Naive thymus-derived CD4-positive, alpha-beta T cell (primary cell): ENCODE measurements at regions not wholly inside any gene's neighbourhood (a gene's known extent, or its start where the extent isn't known, plus 50 kb on each side); places are given as distances from the start of the nearest gene placed in this dataset.

Experiments used
- ATAC-seq: fragments of 150-1000 bp; cut with Tn5 transposase; 2 replicates; pipeline ENCODE4 v1.10.0; 2021; ENCODE audit warnings: mild to moderate bottlenecking, moderate library complexity
- CTCF ChIA-PET: fragments of 350-600 bp; sonication (Branson Sonifier 250); formaldehyde crosslinking; loops from one replicate; lab custom pipeline; 2021; ENCODE audit warnings: antibody characterized with exemption; lab: Charles Lee
- POLR2A ChIA-PET: fragments of 350-600 bp; sonication (Branson Sonifier 250); formaldehyde crosslinking; loops from one replicate; lab custom pipeline; 2021; ENCODE audit warnings: antibody characterized with exemption, inconsistent platforms; lab: Charles Lee
- DNase-seq, 9 donors: peaks; one replicate each; pipeline versions ENCODE4 v3.0.0 to v3.0.0-alpha.2; 2020 to 2022; ENCODE audit warnings: mixed read lengths in 1 of 9
- H3K27ac ChIP-seq: one replicate; pipeline ENCODE4 v1.7.0; 2013; ENCODE audit warnings: mild to moderate bottlenecking, low read depth, low read length, moderate library complexity
- H3K27me3 ChIP-seq, 2 donors: one replicate each; pipeline ENCODE4 v1.7.0; 2013; ENCODE audit warnings: low read length in 2 of 2, mild to moderate bottlenecking in 2 of 2, moderate library complexity in 2 of 2; ENCODE audit not compliant: control insufficient read depth in 2 of 2, insufficient read depth in 2 of 2
- H3K36me3 ChIP-seq, 3 experiments: 1 replicate in 2 of 3; 2 replicates in 1 of 3; pipeline ENCODE4 v1.7.0; 2013; ENCODE audit warnings: low read length in 3 of 3, mild to moderate bottlenecking in 3 of 3, moderate library complexity in 1 of 3; ENCODE audit not compliant: insufficient read depth in 3 of 3, control insufficient read depth in 2 of 3
- H3K4me1 ChIP-seq, 2 donors: one replicate each; pipeline ENCODE4 v1.7.0; 2013; ENCODE audit warnings: low read length in 2 of 2, mild to moderate bottlenecking in 2 of 2, moderate library complexity in 1 of 2; ENCODE audit not compliant: control insufficient read depth in 2 of 2, insufficient read depth in 2 of 2
- H3K4me3 ChIP-seq: 2 replicates; pipeline ENCODE4 v1.7.0; 2013; ENCODE audit warnings: mild to moderate bottlenecking, low read length
- H3K9me3 ChIP-seq, 3 experiments: 1 replicate in 2 of 3; 2 replicates in 1 of 3; pipeline ENCODE4 v1.7.0; 2013; ENCODE audit warnings: low read length in 3 of 3; ENCODE audit not compliant: control insufficient read depth in 2 of 3
- H3K27ac Mint-ChIP-seq, 9 donors: one replicate each; pipeline ENCODE4 v1.8.0; 2020 to 2022; ENCODE audit warnings: mixed read lengths in 9 of 9, mild to moderate bottlenecking in 8 of 9, moderate library complexity in 5 of 9, inconsistent platforms in 2 of 9
- H3K27me3 Mint-ChIP-seq, 5 donors: one replicate each; pipeline ENCODE4 v1.8.0; 2021 to 2022; ENCODE audit warnings: mixed read lengths in 5 of 5, mild to moderate bottlenecking in 1 of 5
- H3K36me3 Mint-ChIP-seq, 5 donors: one replicate each; pipeline ENCODE4 v1.8.0; 2020 to 2022; ENCODE audit warnings: mixed read lengths in 5 of 5, mild to moderate bottlenecking in 3 of 5, inconsistent platforms in 1 of 5
- H3K4me1 Mint-ChIP-seq, 7 donors: one replicate each; pipeline ENCODE4 v1.8.0; 2020 to 2022; ENCODE audit warnings: mixed read lengths in 7 of 7, mild to moderate bottlenecking in 3 of 7, inconsistent platforms in 1 of 7
- H3K4me3 Mint-ChIP-seq, 10 donors: one replicate each; pipeline ENCODE4 v1.8.0; 2020 to 2022; ENCODE audit warnings: mild to moderate bottlenecking in 10 of 10, mixed read lengths in 10 of 10, moderate library complexity in 6 of 10, inconsistent platforms in 2 of 10
- H3K9me3 Mint-ChIP-seq, 11 donors: one replicate each; pipeline ENCODE4 v1.8.0; 2020 to 2022; ENCODE audit warnings: mixed read lengths in 11 of 11, mild to moderate bottlenecking in 4 of 11, inconsistent platforms in 1 of 11, moderate library complexity in 1 of 11
- intact Hi-C, 2 donors: fragments of 100-400 bp; cut with micrococcal nuclease; formaldehyde crosslinking; loops; one replicate each; pipeline ENCODE4 v1.15.1; 2023

DNA sequence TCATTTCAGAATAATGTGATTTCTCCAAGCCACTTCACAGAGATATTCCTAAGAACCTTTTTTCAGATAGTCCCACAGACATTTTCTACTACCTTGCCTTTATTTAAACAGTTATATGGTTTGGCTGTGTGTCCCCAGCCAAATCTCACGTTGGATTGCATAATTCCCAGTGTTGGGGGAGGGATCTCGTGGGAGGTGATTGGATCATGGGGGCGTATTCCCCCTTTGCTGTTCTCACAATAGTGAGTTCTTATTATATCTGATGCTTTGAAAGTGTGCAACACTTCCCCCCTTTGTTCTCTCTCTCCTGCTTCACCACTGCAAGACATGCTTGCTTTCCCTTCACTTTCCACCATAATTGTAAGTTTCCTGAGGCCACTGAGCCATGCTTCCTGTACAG lies 93.6 kb upstream of the ZNF678 start:
- no peak overlapping the region for H3K4me3 ChIP-seq
- H3K36me3 ChIP-seq = no peaks in the 10 kb centered on the region
- ChIA-PET CTCF (no interaction called here), POLR2A (no interaction called here)
- no peak for ATAC-seq
- no peaks in the 10 kb centered on the region for H3K4me1 ChIP-seq
- Mint-ChIP-seq H3K4me3 (no peak overlapping the region), H3K9me3 (peaks cover 0 to 12% (median 7%) of the 10 kb centered on the region in 11 donors), H3K27me3 (peaks cover 0 to 12% (median 10%) of the 10 kb centered on the region in 5 donors), H3K27ac (no peak overlapping the region), H3K36me3 (peaks cover 0 to 9% (median 5%) of the 10 kb centered on the region in 5 donors), H3K4me1 (peaks cover 0 to 1% (median 0%) of the 10 kb centered on the region in 7 donors)
- DNase-seq = no peak
- intact Hi-C loops = no loop called here
- no peaks in the 10 kb centered on the region for H3K9me3 ChIP-seq
- no peak overlapping the region for H3K27ac ChIP-seq
- no peaks in the 10 kb centered on the region for H3K27me3 ChIP-seq

DNA sequence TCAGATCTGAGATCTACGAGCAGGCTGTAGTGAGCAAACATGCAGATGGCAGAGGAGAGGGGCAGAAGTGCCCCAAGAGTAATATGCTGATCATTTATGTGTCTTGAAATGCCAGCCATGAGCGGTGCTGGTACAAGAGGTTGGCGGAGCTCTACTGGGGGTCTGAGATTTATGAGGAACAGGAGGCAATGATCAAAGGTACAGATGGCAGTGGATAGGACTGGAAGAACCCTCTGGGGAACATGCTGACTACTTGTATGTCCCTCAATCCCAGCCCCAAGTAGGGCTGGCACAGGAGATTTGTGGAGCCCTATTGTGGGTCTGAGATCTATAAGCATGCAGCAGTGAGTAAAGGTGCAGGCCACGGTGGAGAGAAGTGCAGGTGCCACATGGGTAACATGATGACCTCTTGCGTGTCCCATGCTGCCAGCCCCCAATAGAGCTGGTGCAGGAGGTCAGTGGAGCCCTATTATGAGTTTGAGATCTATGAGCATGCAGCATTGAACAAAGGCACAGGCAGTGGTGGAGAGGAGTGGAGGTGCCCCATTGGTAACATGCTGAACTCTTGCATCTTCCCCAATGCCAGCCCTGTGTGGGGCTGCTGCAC lies 97.2 kb upstream of the ZNF678 start:
- no peaks in the 10 kb centered on the region for H3K9me3 ChIP-seq
- Mint-ChIP-seq H3K36me3 (peaks cover 0 to 9% (median 5%) of the 10 kb centered on the region in 5 donors), H3K4me3 (no peak overlapping the region), H3K27ac (no peak overlapping the region), H3K27me3 (peaks cover 0 to 20% (median 8%) of the 10 kb centered on the region in 5 donors), H3K9me3 (peaks cover 0 to 12% (median 7%) of the 10 kb centered on the region in 11 donors), H3K4me1 (peaks cover 0 to 1% (median 0%) of the 10 kb centered on the region in 7 donors)
- POLR2A ChIA-PET = no interaction called here
- intact Hi-C loops = no loop called here
- DNase-seq (no peak), ATAC-seq (no peak)
- H3K27ac ChIP-seq = no peak overlapping the region
- H3K4me3 ChIP-seq = no peak overlapping the region
- no peaks in the 10 kb centered on the region for H3K4me1 ChIP-seq
- H3K36me3 ChIP-seq = no peaks in the 10 kb centered on the region
- H3K27me3 ChIP-seq = no peaks in the 10 kb centered on the region
- CTCF ChIA-PET = no interaction called here

DNA sequence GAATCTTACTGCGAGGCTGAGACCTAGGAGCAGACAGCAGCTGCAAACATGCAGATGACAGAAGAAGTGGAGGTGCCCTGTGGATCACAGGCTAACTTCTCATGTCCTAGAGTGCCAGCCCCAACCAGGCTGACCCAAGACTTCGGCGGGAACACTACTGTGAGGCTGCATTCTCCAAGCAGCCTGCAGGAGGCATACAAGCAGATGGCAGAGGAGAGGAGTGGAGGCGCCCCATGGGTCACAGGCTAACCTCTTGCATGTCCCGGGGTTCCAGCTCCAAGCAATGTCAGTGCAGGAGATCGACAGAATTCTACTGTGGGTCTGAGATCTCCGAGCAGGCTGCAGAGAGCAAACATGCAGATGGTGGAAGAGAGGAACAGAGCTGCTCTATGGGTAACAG lies 98.1 kb upstream of the ZNF678 start:
- no peak overlapping the region for H3K4me3 Mint-ChIP-seq
- CTCF ChIA-PET = no interaction called here
- no peak overlapping the region for H3K27ac ChIP-seq
- no peak overlapping the region for H3K27ac Mint-ChIP-seq
- no peak for ATAC-seq
- H3K9me3 Mint-ChIP-seq = peaks cover 0 to 4% (median 3%) of the 10 kb centered on the region in 11 donors
- no peak overlapping the region for H3K4me3 ChIP-seq
- intact Hi-C loops = no loop called here
- H3K36me3 Mint-ChIP-seq = peaks cover 0 to 6% (median 2%) of the 10 kb centered on the region in 5 donors
- H3K27me3 Mint-ChIP-seq = peaks cover 0 to 19% (median 5%) of the 10 kb centered on the region in 5 donors
- H3K27me3 ChIP-seq = no peaks in the 10 kb centered on the region
- DNase-seq = no peak
- no peaks in the 10 kb centered on the region for H3K4me1 ChIP-seq
- peaks cover 0 to 1% (median 0%) of the 10 kb centered on the region in 7 donors for H3K4me1 Mint-ChIP-seq
- POLR2A ChIA-PET = interaction anchor here (0.7 kb wide), 1 partner anchor 503 kb away, joined by 3 read pairs; no protein-coding TSS in a partner anchor
- H3K9me3 ChIP-seq = no peaks in the 10 kb centered on the region
- no peaks in the 10 kb centered on the region for H3K36me3 ChIP-seq

DNA sequence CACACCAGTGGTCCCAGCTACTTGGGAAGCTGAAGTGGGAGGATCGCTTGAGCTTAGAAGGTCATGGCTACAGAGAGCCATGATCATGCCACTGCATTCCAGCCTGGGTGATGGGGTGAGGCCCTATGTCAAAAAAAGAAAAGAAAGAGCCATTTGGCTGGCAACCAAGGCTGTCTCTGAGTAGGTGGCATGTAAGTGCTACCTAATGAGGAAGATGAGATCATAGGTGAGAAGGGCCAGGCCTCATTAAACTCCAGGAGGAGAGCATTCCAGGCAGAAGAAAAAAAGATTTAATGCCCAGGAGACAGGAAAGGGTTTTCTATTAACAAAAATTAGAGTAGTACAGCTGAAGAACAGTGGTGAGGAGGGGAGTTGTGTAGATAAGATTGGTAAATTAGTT lies 103.4 kb upstream of the ZNF678 start:
- H3K4me1 Mint-ChIP-seq = no peaks in the 10 kb centered on the region
- ChIA-PET CTCF (no interaction called here), POLR2A (no interaction called here)
- no peak for DNase-seq
- H3K4me3 ChIP-seq = no peak overlapping the region
- no peak for ATAC-seq
- intact Hi-C loops = no loop called here
- peaks cover 7 to 30% (median 23%) of the 10 kb centered on the region in 5 donors for H3K27me3 Mint-ChIP-seq
- no peaks in the 10 kb centered on the region for H3K27me3 ChIP-seq
- no peaks in the 10 kb centered on the region for H3K4me1 ChIP-seq
- H3K36me3 ChIP-seq = no peaks in the 10 kb centered on the region
- H3K27ac ChIP-seq = no peak overlapping the region
- H3K9me3 Mint-ChIP-seq = peaks cover 0 to 3% (median 0%) of the 10 kb centered on the region in 11 donors
- no peak overlapping the region for H3K4me3 Mint-ChIP-seq
- H3K9me3 ChIP-seq = no peaks in the 10 kb centered on the region
- no peaks in the 10 kb centered on the region for H3K36me3 Mint-ChIP-seq
- no peak overlapping the region for H3K27ac Mint-ChIP-seq

DNA sequence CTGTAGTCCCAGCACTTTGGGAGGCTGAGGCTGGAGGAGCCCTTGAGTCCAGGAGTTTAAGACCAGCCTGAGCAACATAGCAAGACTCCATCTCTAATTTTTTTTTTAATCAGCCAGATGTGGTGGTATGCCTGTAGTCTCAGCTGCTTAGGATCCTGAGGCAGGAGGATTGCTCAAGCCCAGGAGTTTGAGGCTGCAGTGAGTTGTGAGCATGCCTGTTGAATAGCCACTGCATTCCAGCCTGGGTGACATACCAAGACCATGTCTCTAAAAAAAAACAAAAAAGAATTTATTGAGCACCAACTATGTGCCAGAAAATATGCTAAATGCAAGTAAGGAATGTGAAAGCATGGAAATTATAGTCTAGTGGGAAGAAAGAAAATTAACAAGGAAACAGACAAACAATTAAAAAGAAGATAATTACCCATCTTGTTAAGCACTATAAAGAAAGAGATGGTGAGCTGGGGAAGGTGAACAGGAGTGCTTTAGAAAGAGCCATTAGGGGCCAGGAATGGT lies 104.0 kb upstream of the ZNF678 start:
- POLR2A ChIA-PET = no interaction called here
- Mint-ChIP-seq H3K27me3 (peaks cover 7 to 35% (median 29%) of the 10 kb centered on the region in 5 donors), H3K4me3 (no peak overlapping the region), H3K9me3 (peaks cover 0 to 3% (median 0%) of the 10 kb centered on the region in 11 donors), H3K27ac (no peak overlapping the region), H3K4me1 (no peaks in the 10 kb centered on the region), H3K36me3 (no peaks in the 10 kb centered on the region)
- intact Hi-C loops = no loop called here
- DNase-seq (no peak), ATAC-seq (no peak)
- Histone ChIP-seq H3K9me3 (no peaks in the 10 kb centered on the region), H3K4me1 (no peaks in the 10 kb centered on the region), H3K4me3 (no peak overlapping the region), H3K27me3 (no peaks in the 10 kb centered on the region), H3K36me3 (no peaks in the 10 kb centered on the region), H3K27ac (no peak overlapping the region)
- CTCF ChIA-PET = no interaction called here

DNA sequence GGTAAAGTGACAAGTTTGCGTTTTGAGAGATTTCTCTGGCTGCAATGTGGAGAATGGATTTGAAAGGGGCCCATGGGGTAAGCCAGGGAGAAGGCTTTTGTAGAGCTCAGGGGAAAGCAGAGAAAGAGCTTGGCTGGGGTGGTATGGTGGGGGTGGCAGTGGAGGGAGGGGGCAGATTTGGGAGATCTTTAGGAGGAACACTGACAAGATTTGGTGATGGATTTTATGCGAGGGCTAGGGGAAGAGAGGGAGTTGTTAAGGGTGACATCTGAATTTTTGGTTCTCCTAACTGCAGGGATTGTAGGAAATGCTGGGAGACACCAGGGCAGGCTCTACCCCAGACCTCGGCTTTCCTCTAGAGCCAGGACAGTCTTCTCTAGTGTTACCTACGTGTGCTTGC lies 108.7 kb upstream of the ZNF678 start:
- Mint-ChIP-seq H3K27ac (peak overlapping the region in 1 of 9 donors; percentile 2), H3K9me3 (peaks cover 0 to 3% (median 0%) of the 10 kb centered on the region in 11 donors), H3K36me3 (no peaks in the 10 kb centered on the region), H3K4me3 (no peak overlapping the region), H3K4me1 (no peaks in the 10 kb centered on the region), H3K27me3 (peaks cover 12 to 37% (median 34%) of the 10 kb centered on the region in 5 donors)
- no peaks in the 10 kb centered on the region for H3K27me3 ChIP-seq
- H3K27ac ChIP-seq = no peak overlapping the region
- DNase-seq (no peak), ATAC-seq (no peak)
- CTCF ChIA-PET = no interaction called here
- no peaks in the 10 kb centered on the region for H3K4me1 ChIP-seq
- intact Hi-C loops = no loop called here
- H3K4me3 ChIP-seq = no peak overlapping the region
- POLR2A ChIA-PET = no interaction called here
- H3K9me3 ChIP-seq = no peaks in the 10 kb centered on the region
- H3K36me3 ChIP-seq = no peaks in the 10 kb centered on the region
